Bronchial epithelial cell (primary cell): ENCODE measurements at regions not wholly inside any gene's neighbourhood (a gene's known extent, or its start where the extent isn't known, plus 50 kb on each side); places are given as distances from the start of the nearest gene placed in this dataset.

Experiments
- DNase-seq: peaks from one replicate; pipeline ENCODE4 v3.0.0-alpha.2; 2010; ENCODE audit warnings: low read depth
- FAIRE-seq: peaks from 2 replicates; lab custom pipeline; 2011; peaks lifted over from hg19 to GRCh38; lab: Jason Lieb, UNC
- H3K27me3 ChIP-seq: 2 replicates; pipeline ENCODE4 v1.5.1; 2011; ENCODE audit warnings: low read length; ENCODE audit not compliant: control insufficient read depth, insufficient read depth
- H3K36me3 ChIP-seq: 2 replicates; pipeline ENCODE4 v1.5.1; 2011; ENCODE audit warnings: low read length; ENCODE audit not compliant: control insufficient read depth, insufficient read depth
- H3K4me3 ChIP-seq: 2 replicates; pipeline ENCODE4 v1.5.1; 2011; ENCODE audit warnings: mild to moderate bottlenecking, low read depth, low read length, control low read depth
- TF ChIP-seq, protein P1 (sequence below): IDR thresholded peaks from 2 replicates; pipeline ENCODE4 v1.5.1; 2011; ENCODE audit warnings: mild to moderate bottlenecking, moderate library complexity, low read length, control low read depth, inconsistent platforms; ENCODE audit not compliant: insufficient read depth, severe bottlenecking

- Histone ChIP-seq H3K4me3 (no peak overlapping the region), H3K27me3 (no peaks in the 10 kb centered on the region), H3K36me3 (no peaks in the 10 kb centered on the region)
- DNase-seq (no peak), FAIRE-seq (no peak)
- TF ChIP-seq, protein P1, sequence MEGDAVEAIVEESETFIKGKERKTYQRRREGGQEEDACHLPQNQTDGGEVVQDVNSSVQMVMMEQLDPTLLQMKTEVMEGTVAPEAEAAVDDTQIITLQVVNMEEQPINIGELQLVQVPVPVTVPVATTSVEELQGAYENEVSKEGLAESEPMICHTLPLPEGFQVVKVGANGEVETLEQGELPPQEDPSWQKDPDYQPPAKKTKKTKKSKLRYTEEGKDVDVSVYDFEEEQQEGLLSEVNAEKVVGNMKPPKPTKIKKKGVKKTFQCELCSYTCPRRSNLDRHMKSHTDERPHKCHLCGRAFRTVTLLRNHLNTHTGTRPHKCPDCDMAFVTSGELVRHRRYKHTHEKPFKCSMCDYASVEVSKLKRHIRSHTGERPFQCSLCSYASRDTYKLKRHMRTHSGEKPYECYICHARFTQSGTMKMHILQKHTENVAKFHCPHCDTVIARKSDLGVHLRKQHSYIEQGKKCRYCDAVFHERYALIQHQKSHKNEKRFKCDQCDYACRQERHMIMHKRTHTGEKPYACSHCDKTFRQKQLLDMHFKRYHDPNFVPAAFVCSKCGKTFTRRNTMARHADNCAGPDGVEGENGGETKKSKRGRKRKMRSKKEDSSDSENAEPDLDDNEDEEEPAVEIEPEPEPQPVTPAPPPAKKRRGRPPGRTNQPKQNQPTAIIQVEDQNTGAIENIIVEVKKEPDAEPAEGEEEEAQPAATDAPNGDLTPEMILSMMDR = no peak
Measured at GRCh38 chr1:108045460-108045859, 80.5 kb upstream of the VAV3 start.

GRCh38 chr1:108044318-108044717 is 79.3 kb upstream of the VAV3 start:
- Histone ChIP-seq H3K27me3 (no peaks in the 10 kb centered on the region), H3K4me3 (no peak overlapping the region), H3K36me3 (no peaks in the 10 kb centered on the region)
- FAIRE-seq (no peak), DNase-seq (no peak)
- TF ChIP-seq, protein P1 = no peak

DNA sequence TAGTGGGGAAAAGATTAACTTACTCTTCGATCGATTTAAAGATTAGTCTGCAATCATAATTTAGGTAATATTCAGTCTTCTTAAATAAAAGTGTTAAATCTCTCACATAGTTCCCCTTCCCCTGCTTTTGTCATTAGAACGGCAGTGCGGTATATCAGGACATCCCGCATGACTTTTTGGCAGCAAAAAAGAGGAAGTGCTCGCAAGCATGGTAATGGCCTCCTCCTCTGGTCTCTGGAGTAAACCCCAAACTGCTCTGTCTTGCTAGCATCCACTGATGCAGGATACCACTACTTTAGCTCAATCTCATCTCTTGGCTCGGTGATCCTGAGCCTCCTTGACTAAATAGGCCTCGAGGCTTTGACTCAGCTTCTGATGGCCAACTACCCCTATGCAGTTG is 78.7 kb upstream of the VAV3 start:
- FAIRE-seq (no peak), DNase-seq (no peak)
- no peak overlapping the region for H3K4me3 ChIP-seq
- no peaks in the 10 kb centered on the region for H3K36me3 ChIP-seq
- no peaks in the 10 kb centered on the region for H3K27me3 ChIP-seq
- TF ChIP-seq, protein P1 = no peak

DNA sequence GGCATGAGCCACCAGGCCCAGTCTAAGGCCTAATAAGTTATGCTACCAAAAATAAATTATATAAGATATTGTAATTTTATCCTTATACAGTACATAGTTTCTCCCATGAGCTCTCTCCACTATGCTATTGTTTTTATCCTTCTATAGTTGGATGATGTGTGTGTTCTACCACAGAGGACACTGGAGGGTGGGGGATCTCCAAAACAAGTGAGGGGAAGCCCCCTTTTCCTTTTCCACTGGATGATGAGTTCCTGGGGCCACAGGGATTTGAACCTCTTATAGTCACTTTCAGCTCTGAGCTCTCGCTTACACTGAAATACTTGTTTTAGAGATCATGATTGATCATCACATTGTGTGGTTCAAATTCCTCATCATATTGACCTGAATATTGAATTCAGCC is 77.6 kb upstream of the VAV3 start:
- FAIRE-seq (no peak), DNase-seq (no peak)
- Histone ChIP-seq H3K36me3 (no peaks in the 10 kb centered on the region), H3K4me3 (no peak overlapping the region), H3K27me3 (no peaks in the 10 kb centered on the region)
- TF ChIP-seq, protein P1 = no peak

DNA sequence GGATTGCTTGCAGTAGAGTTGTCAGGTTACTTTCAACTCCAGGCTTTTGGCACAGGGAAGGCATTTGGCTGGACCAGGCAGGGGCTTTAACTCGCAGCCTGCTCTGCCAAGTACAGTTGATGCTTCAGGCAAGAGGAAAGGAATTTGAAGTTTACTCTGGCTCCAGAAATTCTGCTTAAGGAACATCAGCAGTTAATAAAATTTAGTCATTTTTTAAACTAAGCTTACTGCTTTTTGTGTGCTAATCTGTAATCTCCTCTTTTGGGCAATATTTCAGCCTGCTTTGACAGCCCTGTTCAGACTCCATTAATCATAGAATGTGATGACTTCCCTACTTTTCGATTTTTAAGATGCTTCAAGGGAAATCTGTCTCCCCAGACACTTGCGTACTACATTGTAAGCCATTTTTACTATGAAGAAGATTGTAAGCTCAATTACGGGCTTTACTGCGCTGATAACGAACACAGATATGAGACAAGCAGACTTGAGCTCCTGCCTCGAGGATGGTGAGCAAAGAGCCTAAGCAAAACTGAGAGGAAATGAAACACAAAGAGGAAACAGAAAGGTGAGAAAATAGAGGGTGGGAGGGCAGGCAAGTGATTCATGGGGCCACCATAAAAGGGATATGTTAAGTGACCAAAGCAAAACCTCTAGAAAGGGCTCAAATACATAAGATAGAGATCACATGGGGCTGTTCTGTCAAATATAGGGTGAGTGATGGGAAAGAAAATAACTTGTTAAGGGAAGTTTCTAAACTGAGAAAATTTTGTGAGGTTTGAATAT is 76.6 kb upstream of the VAV3 start:
- TF ChIP-seq, protein P1 = no peak
- DNase-seq = no peak
- FAIRE-seq = no peak
- no peaks in the 10 kb centered on the region for H3K36me3 ChIP-seq
- no peaks in the 10 kb centered on the region for H3K27me3 ChIP-seq
- H3K4me3 ChIP-seq = no peak overlapping the region
